ENCODE measurements at regions not wholly inside any gene's neighbourhood (a gene's known extent, or its start where the extent isn't known, plus 50 kb on each side); places are given as distances from the start of the nearest gene placed in this dataset.

- Histone ChIP-seq H3K4me1 (ENCODE audit: insufficient read depth, low read length) (peaks cover 5% of the 10 kb centered on the region), H3K27me3 (ENCODE audit: control insufficient read depth in 1 of 2, insufficient read depth in 2 of 2, low read length in 2 of 2) (no peaks in the 10 kb centered on the region), H3K36me3 (ENCODE audit: insufficient read depth, low read length) (peaks cover 3% of the 10 kb centered on the region), H3K27ac (ENCODE audit: low read depth in 1 of 2, low read length in 2 of 2) (no peak overlapping the region), H3K9me3 (ENCODE audit: control insufficient read depth in 1 of 2, insufficient read depth in 1 of 2, low read length in 2 of 2) (no peaks in the 10 kb centered on the region), H3K4me3 (ENCODE audit: low read length) (no peak overlapping the region)
- ChIA-PET POLR2A (no interaction called here), CTCF (no interaction called here)
- peaks cover 39% of the 10 kb centered on the region for H3K4me1 Mint-ChIP-seq (ENCODE audit: low read depth)
- no peaks in the 10 kb centered on the region for H3K27me3 Mint-ChIP-seq
- no peaks in the 10 kb centered on the region for H3K9me3 Mint-ChIP-seq
- H3K4me3 Mint-ChIP-seq, result no peak overlapping the region
- TF ChIP-seq CTCF (IDR thresholded peaks at IDR 0.05), result no peak
- peaks cover 6% of the 10 kb centered on the region for H3K36me3 Mint-ChIP-seq (ENCODE audit: low read depth)
- DNase-seq (no peak), ATAC-seq (ENCODE audit: poor library complexity) (no peak)
- intact Hi-C loops (cut with DNase I, micrococcal nuclease), result no loop called here
- no peak overlapping the region for H3K27ac Mint-ChIP-seq
These were observed 225.4 kb downstream of the KLF12 start for GRCh38 chr13:73908809-73909208.

- Mint-ChIP-seq H3K4me1 (ENCODE audit: low read depth) (peaks cover 53% of the 10 kb centered on the region), H3K9me3 (no peaks in the 10 kb centered on the region), H3K27ac (no peak overlapping the region), H3K4me3 (no peak overlapping the region), H3K27me3 (no peaks in the 10 kb centered on the region), H3K36me3 (ENCODE audit: low read depth) (peaks cover 25% of the 10 kb centered on the region)
- TF ChIP-seq CTCF (IDR thresholded peaks at IDR 0.05), result no peak
- intact Hi-C loops (cut with DNase I, micrococcal nuclease), result no loop called here
- no peak for ATAC-seq (ENCODE audit: poor library complexity)
- H3K4me3 ChIP-seq (ENCODE audit: low read length), result no peak overlapping the region
- H3K4me1 ChIP-seq (ENCODE audit: insufficient read depth, low read length), result peaks cover 5% of the 10 kb centered on the region
- no peaks in the 10 kb centered on the region for H3K9me3 ChIP-seq (ENCODE audit: control insufficient read depth in 1 of 2, insufficient read depth in 1 of 2, low read length in 2 of 2)
- no peak for DNase-seq
- H3K27ac ChIP-seq (ENCODE audit: low read depth in 1 of 2, low read length in 2 of 2), result no peak overlapping the region
- ChIA-PET POLR2A (no interaction called here), CTCF (interaction anchor here (1.1 kb wide), 1 partner anchor 29 kb away, joined by 3 read pairs; no protein-coding TSS in a partner anchor)
- no peaks in the 10 kb centered on the region for H3K27me3 ChIP-seq (ENCODE audit: control insufficient read depth in 1 of 2, insufficient read depth in 2 of 2, low read length in 2 of 2)
- H3K36me3 ChIP-seq (ENCODE audit: insufficient read depth, low read length), result peaks cover 3% of the 10 kb centered on the region
These were observed 229.6 kb downstream of the KLF12 start for GRCh38 chr13:73904625-73905024.

GRCh38 chr13:73903561-73903960 lies 230.6 kb downstream of the KLF12 start:
- ATAC-seq (ENCODE audit: poor library complexity) (no peak), DNase-seq (no peak)
- ChIA-PET POLR2A (no interaction called here), CTCF (interaction anchor here (1.1 kb wide), 1 partner anchor 28 kb away, joined by 3 read pairs; no protein-coding TSS in a partner anchor)
- Histone ChIP-seq H3K9me3 (ENCODE audit: control insufficient read depth in 1 of 2, insufficient read depth in 1 of 2, low read length in 2 of 2) (no peaks in the 10 kb centered on the region), H3K27me3 (ENCODE audit: control insufficient read depth in 1 of 2, insufficient read depth in 2 of 2, low read length in 2 of 2) (no peaks in the 10 kb centered on the region), H3K4me3 (ENCODE audit: low read length) (no peak overlapping the region), H3K36me3 (ENCODE audit: insufficient read depth, low read length) (peaks cover 3% of the 10 kb centered on the region), H3K4me1 (ENCODE audit: insufficient read depth, low read length) (peaks cover 5% of the 10 kb centered on the region), H3K27ac (ENCODE audit: low read depth in 1 of 2, low read length in 2 of 2) (no peak overlapping the region)
- no peak for TF ChIP-seq CTCF (IDR thresholded peaks at IDR 0.05)
- H3K36me3 Mint-ChIP-seq (ENCODE audit: low read depth), result peaks cover 35% of the 10 kb centered on the region
- H3K4me3 Mint-ChIP-seq, result no peak overlapping the region
- no peaks in the 10 kb centered on the region for H3K27me3 Mint-ChIP-seq
- no peak overlapping the region for H3K27ac Mint-ChIP-seq
- peaks cover 53% of the 10 kb centered on the region for H3K4me1 Mint-ChIP-seq (ENCODE audit: low read depth)
- intact Hi-C loops (cut with DNase I, micrococcal nuclease), result no loop called here
- H3K9me3 Mint-ChIP-seq, result no peaks in the 10 kb centered on the region
